ENCODE measurements at regions not wholly inside any gene's neighbourhood (a gene's known extent, or its start where the extent isn't known, plus 50 kb on each side); places are given as distances from the start of the nearest gene placed in this dataset.
"Not testable (repeated sequence)": the region's sequence is repeated elsewhere in the genome, so short reads cannot be mapped to it uniquely, and the experiment has no call there.

DNA sequence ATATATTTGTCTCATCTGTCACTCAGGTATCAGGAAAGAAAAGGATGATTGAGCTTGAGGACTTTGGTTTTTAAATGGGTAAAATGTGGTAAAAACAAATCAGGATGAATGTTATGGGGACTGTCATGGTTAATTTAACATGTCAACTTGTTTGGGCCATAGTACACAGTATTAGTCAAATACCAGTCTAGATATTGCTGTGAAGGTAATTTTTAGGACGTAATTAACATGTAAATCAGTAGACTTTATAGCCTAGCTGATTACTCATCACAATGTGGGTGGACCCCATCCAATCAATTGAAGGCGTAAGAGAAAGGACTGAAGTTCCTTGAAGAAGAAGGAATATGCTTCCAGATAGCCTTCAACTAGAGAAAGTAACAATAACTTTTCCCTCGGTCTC, 275.7 kb upstream of the ZNF804A start:
- Mint-ChIP-seq H3K27me3 (no peaks in the 10 kb centered on the region), H3K4me1 (no peaks in the 10 kb centered on the region), H3K9me3 (peaks cover 6% of the 10 kb centered on the region), H3K36me3 (ENCODE audit: low read depth) (no peaks in the 10 kb centered on the region), H3K27ac (no peak overlapping the region), H3K4me3 (no peak overlapping the region)
- CTCF ChIA-PET, result no interaction called here
- DNase-seq, result no peak
- POLR2A ChIA-PET, result no interaction called here

DNA sequence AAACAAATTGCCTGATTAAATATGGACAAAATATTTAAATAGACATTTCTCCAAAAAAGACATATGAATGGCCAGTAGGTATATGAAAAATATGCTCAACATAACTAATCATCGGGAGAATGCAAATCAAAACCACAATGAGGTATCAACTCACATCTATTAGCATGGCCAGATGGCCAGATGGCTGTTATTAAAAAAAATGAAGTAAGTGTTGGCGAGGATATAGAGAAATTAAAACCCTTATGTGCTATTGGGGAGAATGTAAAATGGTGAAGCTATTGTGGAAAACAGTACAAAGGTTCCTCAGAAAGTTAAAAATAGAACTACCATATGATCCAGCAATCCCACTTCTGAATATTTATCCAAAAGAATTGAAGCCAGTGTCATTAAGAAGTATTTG, 272.3 kb upstream of the ZNF804A start:
- H3K9me3 Mint-ChIP-seq, result peaks cover 5% of the 10 kb centered on the region
- no peak for DNase-seq
- ChIA-PET CTCF (no interaction called here), POLR2A (no interaction called here)
- H3K27me3 Mint-ChIP-seq, result no peaks in the 10 kb centered on the region
- no peaks in the 10 kb centered on the region for H3K4me1 Mint-ChIP-seq
- H3K4me3 Mint-ChIP-seq, result no peak overlapping the region
- no peaks in the 10 kb centered on the region for H3K36me3 Mint-ChIP-seq (ENCODE audit: low read depth)
- no peak overlapping the region for H3K27ac Mint-ChIP-seq

DNA sequence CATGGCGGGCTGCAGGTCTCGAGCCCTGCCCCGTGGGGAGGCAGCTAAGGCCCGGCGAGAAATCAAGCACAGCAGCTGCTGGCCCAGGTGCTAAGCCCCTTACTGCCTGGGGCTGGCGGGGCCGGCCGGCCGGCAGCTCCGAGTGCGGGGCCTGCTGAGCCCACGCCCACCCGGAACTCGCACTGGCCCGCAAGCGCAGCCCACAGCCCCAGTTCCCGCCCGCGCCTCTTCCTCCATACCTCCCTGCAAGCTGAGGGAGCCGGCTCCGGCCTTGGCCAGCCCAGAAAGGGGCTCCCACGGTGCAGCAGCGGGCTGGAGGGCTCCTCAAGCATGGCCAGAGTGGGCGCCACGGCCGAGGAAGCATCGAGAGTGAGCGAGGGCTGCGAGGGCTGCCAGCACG, 270.5 kb upstream of the ZNF804A start:
- DNase-seq; CTCF ChIA-PET; H3K36me3 Mint-ChIP-seq (ENCODE audit: low read depth); H3K4me3 Mint-ChIP-seq; H3K27me3 Mint-ChIP-seq; POLR2A ChIA-PET; H3K4me1 Mint-ChIP-seq; H3K27ac Mint-ChIP-seq; H3K9me3 Mint-ChIP-seq: not testable (repeated sequence)

DNA sequence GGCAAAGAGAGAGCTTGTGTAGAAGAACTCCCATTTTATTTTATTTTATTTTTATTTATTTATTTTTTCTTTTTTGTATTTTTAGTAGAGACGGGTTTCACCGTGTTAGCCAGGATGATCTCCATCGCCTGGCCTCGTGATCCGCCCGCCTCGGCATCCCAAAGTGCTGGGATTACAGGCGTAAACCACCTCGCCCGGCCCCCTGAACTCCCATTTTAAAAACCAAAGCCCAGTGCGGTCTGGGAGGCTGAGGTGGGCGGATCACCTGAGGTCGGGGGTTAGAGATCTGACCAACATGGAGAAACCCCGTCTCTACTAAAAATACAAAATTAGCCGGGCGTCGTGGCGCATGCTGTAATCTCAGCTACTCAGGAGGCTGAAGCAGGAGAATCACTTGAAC, 267.8 kb upstream of the ZNF804A start:
- POLR2A ChIA-PET; H3K9me3 Mint-ChIP-seq; H3K36me3 Mint-ChIP-seq (ENCODE audit: low read depth); H3K4me1 Mint-ChIP-seq; DNase-seq; H3K4me3 Mint-ChIP-seq; H3K27me3 Mint-ChIP-seq; H3K27ac Mint-ChIP-seq; CTCF ChIA-PET: not testable (repeated sequence)

DNA sequence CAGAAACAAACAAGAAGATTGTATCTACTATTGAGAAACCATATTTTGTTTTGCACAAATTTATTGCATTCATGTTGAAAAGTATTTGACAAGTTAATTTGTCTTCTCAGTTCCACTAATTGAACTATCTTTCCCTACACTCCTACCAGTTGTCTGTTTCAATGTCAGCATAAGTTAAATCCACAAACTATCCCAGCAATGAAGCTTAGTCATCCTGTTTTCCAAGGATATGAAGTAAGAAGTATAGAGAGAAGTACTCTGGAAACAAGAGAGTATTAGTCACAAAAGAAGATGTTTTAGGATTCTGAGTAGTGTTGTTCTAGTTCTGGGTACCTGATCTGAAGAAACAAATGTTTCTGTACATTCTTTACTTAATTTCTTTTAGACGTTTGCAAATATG, 261.6 kb upstream of the ZNF804A start:
- Mint-ChIP-seq H3K9me3 (no peaks in the 10 kb centered on the region), H3K27ac (no peak overlapping the region), H3K4me3 (no peak overlapping the region), H3K4me1 (no peaks in the 10 kb centered on the region), H3K27me3 (no peaks in the 10 kb centered on the region), H3K36me3 (ENCODE audit: low read depth) (no peaks in the 10 kb centered on the region)
- no peak for DNase-seq
- ChIA-PET CTCF (no interaction called here), POLR2A (no interaction called here)

DNA sequence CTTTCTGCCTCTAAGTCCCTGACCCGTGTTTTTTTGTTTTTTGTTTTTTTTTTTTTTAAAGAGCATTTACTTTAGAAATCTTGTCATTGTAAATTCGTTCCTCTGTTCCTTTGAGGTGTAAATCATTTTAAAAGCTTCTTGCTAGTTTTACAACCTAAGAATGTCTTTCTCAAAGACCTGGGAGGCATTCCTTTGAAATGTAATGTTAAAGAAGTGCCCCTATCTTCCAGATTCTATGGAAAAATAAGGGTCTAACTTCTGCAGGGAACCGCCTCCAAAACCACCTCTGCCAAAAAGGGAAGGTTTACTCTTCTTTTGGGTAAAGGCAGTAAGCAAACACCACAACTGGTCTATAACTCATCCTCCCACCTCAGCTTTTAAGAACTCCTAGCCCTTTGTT, 259.6 kb upstream of the ZNF804A start:
- H3K4me1 Mint-ChIP-seq, result no peaks in the 10 kb centered on the region
- no peak overlapping the region for H3K27ac Mint-ChIP-seq
- H3K9me3 Mint-ChIP-seq, result no peaks in the 10 kb centered on the region
- CTCF ChIA-PET, result no interaction called here
- no peak for DNase-seq
- POLR2A ChIA-PET, result no interaction called here
- H3K27me3 Mint-ChIP-seq, result no peaks in the 10 kb centered on the region
- H3K4me3 Mint-ChIP-seq, result no peak overlapping the region
- H3K36me3 Mint-ChIP-seq (ENCODE audit: low read depth), result no peaks in the 10 kb centered on the region

DNA sequence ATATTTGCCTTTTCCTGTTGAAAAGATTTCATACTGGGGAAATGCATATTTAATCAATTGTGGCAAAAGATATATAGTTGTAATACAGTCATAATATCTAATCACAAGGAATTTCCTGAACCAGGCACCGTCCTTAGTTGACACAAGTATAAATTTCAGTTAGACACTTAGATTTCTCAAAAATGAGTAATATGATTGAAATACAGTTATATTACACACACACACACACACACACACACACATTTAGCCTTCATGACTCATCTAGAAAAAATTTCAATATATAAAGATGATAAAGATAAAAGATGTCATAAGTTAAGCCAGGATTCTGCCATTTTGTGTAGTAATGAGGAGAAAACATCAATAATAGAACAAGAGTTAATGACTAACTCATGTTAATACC, 258.4 kb upstream of the ZNF804A start:
- no peak overlapping the region for H3K27ac Mint-ChIP-seq
- H3K9me3 Mint-ChIP-seq, result no peaks in the 10 kb centered on the region
- no peaks in the 10 kb centered on the region for H3K4me1 Mint-ChIP-seq
- no peaks in the 10 kb centered on the region for H3K36me3 Mint-ChIP-seq (ENCODE audit: low read depth)
- POLR2A ChIA-PET, result no interaction called here
- no peak overlapping the region for H3K4me3 Mint-ChIP-seq
- H3K27me3 Mint-ChIP-seq, result no peaks in the 10 kb centered on the region
- DNase-seq, result no peak
- CTCF ChIA-PET, result no interaction called here

DNA sequence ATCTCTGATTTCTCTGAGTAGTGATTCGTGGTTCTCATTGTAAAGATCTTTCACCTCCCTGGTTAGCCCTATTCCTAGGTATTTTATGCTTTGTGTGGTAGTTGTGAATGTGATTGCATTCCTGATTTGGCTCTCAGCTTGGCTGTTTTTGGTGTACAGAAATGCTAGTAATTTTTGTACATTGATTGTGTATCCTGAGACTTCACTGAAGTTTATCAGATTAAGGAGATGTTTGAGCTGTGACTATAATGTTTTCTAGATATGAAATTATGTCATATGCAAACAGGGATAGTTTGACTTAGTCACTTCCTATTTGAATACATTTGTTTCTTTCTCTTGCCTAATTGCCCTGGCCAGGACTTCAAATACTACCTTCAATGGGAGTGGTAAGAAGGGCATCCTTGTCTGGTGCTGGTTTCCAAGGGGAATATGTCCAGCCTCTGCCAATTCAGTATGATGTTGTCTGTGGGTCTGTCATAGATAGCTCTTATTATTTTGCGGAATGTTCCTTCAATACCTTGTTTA, 251.9 kb upstream of the ZNF804A start:
- CTCF ChIA-PET, result no interaction called here
- H3K4me1 Mint-ChIP-seq, result peaks cover 9% of the 10 kb centered on the region
- POLR2A ChIA-PET, result no interaction called here
- DNase-seq, result no peak
- no peak overlapping the region for H3K27ac Mint-ChIP-seq
- H3K36me3 Mint-ChIP-seq (ENCODE audit: low read depth), result no peaks in the 10 kb centered on the region
- H3K9me3 Mint-ChIP-seq, result no peaks in the 10 kb centered on the region
- no peaks in the 10 kb centered on the region for H3K27me3 Mint-ChIP-seq
- no peak overlapping the region for H3K4me3 Mint-ChIP-seq

DNA sequence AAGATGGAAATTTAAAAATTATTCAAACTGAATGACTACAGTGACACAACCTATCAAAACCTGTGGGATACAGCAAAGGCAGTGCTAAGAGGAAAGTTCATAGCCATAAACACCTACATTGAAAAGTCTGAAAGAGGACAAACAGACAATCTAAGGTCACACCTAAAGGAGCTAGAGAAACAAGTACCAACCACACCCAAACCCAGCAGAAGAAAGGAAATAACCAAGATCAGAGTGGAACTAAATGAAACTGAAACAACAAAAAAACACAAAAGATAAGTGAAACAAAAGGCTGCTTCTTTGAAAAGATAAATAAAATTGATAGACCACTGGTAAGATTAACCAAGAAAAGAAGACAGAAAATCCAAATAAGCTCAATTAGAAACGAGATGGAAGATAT, 247.2 kb upstream of the ZNF804A start:
- H3K4me1 Mint-ChIP-seq, result peaks cover 10% of the 10 kb centered on the region
- H3K4me3 Mint-ChIP-seq, result no peak overlapping the region
- POLR2A ChIA-PET, result no interaction called here
- H3K9me3 Mint-ChIP-seq, result no peaks in the 10 kb centered on the region
- H3K36me3 Mint-ChIP-seq (ENCODE audit: low read depth), result no peaks in the 10 kb centered on the region
- CTCF ChIA-PET, result no interaction called here
- no peaks in the 10 kb centered on the region for H3K27me3 Mint-ChIP-seq
- no peak overlapping the region for H3K27ac Mint-ChIP-seq
- no peak for DNase-seq

DNA sequence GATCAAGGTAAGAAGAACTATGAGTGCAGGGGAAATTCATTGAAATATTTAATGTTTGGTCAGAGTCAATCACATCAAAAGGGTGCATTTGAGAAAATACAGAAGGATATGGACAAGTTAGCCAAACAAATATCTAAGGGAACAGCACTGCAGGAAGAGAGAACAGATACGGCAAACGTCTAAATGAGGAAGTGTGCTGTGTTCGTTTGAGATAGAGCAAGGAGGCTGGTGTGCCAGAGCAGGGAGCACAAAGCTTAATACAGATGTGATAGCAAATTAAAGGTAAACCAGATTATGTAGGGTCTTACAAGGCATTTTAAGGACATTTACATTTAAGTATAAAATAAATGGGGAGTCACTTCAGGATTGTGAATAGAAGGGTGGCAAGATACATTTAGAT, 241.3 kb upstream of the ZNF804A start:
- Mint-ChIP-seq H3K9me3 (peaks cover 4% of the 10 kb centered on the region), H3K27ac (no peak overlapping the region), H3K4me3 (no peak overlapping the region), H3K36me3 (ENCODE audit: low read depth) (no peaks in the 10 kb centered on the region), H3K4me1 (no peaks in the 10 kb centered on the region), H3K27me3 (no peaks in the 10 kb centered on the region)
- CTCF ChIA-PET, result no interaction called here
- POLR2A ChIA-PET, result no interaction called here
- DNase-seq, result no peak

DNA sequence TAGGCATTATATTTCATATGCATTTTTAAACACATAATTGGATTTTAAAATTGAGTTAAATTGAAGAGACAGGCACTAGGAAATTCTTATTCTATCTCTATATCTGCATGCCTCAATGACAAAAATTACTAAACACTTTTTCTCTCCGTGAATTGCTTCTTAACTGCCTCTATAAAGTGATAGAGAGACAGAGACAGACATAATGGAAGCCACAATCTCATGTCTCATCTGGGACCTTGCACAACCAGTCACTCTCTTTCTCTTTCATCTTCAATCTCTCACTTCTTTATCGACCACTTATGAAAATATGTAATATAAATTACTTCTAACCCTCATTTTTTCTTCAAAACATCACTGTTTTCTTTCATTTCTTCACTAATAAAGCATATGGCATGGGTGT, 238.9 kb upstream of the ZNF804A start:
- H3K9me3 Mint-ChIP-seq, result peaks cover 4% of the 10 kb centered on the region
- H3K27me3 Mint-ChIP-seq, result no peaks in the 10 kb centered on the region
- H3K27ac Mint-ChIP-seq, result no peak overlapping the region
- no peaks in the 10 kb centered on the region for H3K36me3 Mint-ChIP-seq (ENCODE audit: low read depth)
- CTCF ChIA-PET, result no interaction called here
- DNase-seq, result no peak
- H3K4me3 Mint-ChIP-seq, result no peak overlapping the region
- POLR2A ChIA-PET, result no interaction called here
- H3K4me1 Mint-ChIP-seq, result no peaks in the 10 kb centered on the region

DNA sequence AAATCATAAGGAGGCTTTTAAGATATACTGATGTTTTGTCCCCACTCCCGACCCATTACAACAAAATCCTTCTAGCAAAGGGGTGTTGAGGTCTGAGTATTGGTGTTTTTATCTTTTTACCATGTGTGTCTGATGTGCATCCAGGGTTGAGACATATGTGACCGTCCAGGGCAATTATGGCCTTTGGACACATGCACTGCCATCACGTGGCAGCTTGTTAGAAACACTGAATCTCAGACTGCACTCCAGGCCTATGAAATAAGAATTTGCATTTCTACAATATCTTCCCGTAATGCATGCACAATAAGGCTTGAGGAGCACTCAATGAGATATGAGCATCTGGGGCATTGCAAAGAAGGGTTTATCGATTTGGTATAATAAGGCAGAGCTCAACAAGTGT, 235.1 kb upstream of the ZNF804A start:
- ChIA-PET POLR2A (no interaction called here), CTCF (no interaction called here)
- no peak overlapping the region for H3K27ac Mint-ChIP-seq
- no peak for DNase-seq
- peaks cover 3% of the 10 kb centered on the region for H3K9me3 Mint-ChIP-seq
- H3K36me3 Mint-ChIP-seq (ENCODE audit: low read depth), result no peaks in the 10 kb centered on the region
- H3K27me3 Mint-ChIP-seq, result no peaks in the 10 kb centered on the region
- H3K4me3 Mint-ChIP-seq, result no peak overlapping the region
- no peaks in the 10 kb centered on the region for H3K4me1 Mint-ChIP-seq

DNA sequence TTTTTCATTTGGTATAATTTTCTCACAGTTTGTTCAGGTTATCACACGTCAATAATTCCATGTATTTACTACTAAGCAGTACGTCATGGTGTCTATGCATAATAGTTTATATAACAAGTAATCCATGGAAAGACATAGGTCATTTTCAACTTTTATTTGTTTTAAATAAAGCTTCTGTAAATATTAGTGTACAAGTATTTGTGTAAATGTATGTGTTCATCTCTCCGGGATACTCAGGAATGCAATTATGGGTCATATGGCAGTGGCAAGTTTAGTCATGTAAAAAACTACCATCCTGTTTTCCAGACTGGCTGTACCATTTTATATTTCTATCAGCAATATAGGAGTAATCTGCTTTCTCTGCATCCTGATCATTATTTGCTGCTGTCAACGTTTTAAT, 231.1 kb upstream of the ZNF804A start:
- ChIA-PET CTCF (no interaction called here), POLR2A (no interaction called here)
- no peak overlapping the region for H3K4me3 Mint-ChIP-seq
- DNase-seq, result no peak
- no peaks in the 10 kb centered on the region for H3K4me1 Mint-ChIP-seq
- no peaks in the 10 kb centered on the region for H3K27me3 Mint-ChIP-seq
- no peaks in the 10 kb centered on the region for H3K36me3 Mint-ChIP-seq (ENCODE audit: low read depth)
- no peak overlapping the region for H3K27ac Mint-ChIP-seq
- no peaks in the 10 kb centered on the region for H3K9me3 Mint-ChIP-seq

DNA sequence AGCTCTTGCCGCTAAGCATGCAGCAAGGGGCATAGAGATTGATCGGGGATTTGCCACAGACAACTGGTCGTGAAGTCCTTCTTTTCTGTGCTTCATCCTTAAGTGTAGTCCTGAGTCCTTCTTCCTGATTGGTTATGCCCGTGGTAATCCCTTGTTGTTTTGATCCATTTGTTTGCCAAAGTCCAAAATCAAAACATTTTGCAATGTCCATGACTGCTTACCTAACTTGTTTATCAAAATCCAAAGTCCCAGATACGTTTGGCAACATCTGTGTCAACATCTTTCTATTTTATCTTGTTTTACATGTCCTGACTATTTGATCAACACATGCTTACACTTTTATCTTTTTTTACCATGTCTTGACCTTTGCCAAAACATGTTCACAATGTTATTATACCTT, 229.0 kb upstream of the ZNF804A start:
- Mint-ChIP-seq H3K9me3 (no peaks in the 10 kb centered on the region), H3K27me3 (no peaks in the 10 kb centered on the region), H3K36me3 (ENCODE audit: low read depth) (no peaks in the 10 kb centered on the region), H3K27ac (no peak overlapping the region), H3K4me1 (no peaks in the 10 kb centered on the region), H3K4me3 (no peak overlapping the region)
- no peak for DNase-seq
- ChIA-PET POLR2A (no interaction called here), CTCF (no interaction called here)

DNA sequence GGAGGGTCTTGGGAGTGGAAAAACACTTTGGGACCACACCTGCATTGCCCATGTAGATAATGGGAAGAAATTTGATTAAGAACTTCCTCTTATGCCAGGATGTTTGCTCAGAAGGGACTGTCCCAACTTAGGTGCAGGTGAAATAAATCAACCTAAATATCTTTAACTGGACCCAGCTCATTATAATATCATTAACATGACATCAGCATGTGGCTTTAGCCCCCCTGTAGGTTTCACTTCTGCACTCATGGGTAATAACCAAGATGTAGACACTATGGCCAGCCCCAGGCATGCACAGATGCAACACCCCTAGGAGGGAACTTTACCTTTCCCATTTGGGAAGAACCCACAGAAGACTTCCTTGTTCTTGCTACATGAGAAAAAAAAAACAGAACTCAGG, 227.4 kb upstream of the ZNF804A start:
- CTCF ChIA-PET, result no interaction called here
- no peak overlapping the region for H3K27ac Mint-ChIP-seq
- no peak overlapping the region for H3K4me3 Mint-ChIP-seq

More for the DNA sequence above, 227.4 kb upstream of the ZNF804A start:
- Mint-ChIP-seq H3K36me3 (ENCODE audit: low read depth) (no peaks in the 10 kb centered on the region), H3K27me3 (no peaks in the 10 kb centered on the region), H3K4me1 (no peaks in the 10 kb centered on the region), H3K9me3 (no peaks in the 10 kb centered on the region)
- POLR2A ChIA-PET, result no interaction called here
- no peak for DNase-seq
